ENCODE measurements at regions not wholly inside any gene's neighbourhood (a gene's known extent, or its start where the extent isn't known, plus 50 kb on each side); places are given as distances from the start of the nearest gene placed in this dataset.

GRCh38 chr12:32988982-32989381, 92.4 kb upstream of the PKP2 start:
- DNase-seq (ENCODE audit: low read depth): no peak
- no peak overlapping the region for H3K4me3 ChIP-seq (ENCODE audit: low read depth, low read length)
- no peak for TF ChIP-seq CTCF (IDR thresholded peaks at IDR 0.05; ENCODE audit: low read depth, low read length, missing control alignments)
- in situ Hi-C loops (cut with HindIII; ENCODE audit: low sequenced_read_pairs): no loop called here

- TF ChIP-seq CTCF (IDR thresholded peaks at IDR 0.05; ENCODE audit: low read depth, low read length, missing control alignments): no peak
- in situ Hi-C loops (cut with HindIII; ENCODE audit: low sequenced_read_pairs): no loop called here
- DNase-seq (ENCODE audit: low read depth): no peak
- no peak overlapping the region for H3K4me3 ChIP-seq (ENCODE audit: low read depth, low read length)
These were observed 90.9 kb upstream of the PKP2 start for GRCh38 chr12:32987512-32987911.

- H3K4me3 ChIP-seq (ENCODE audit: low read depth, low read length): no peak overlapping the region
- TF ChIP-seq CTCF (IDR thresholded peaks at IDR 0.05; ENCODE audit: low read depth, low read length, missing control alignments): no peak
- in situ Hi-C loops (cut with HindIII; ENCODE audit: low sequenced_read_pairs): no loop called here
- no peak for DNase-seq (ENCODE audit: low read depth)
These were observed 87.4 kb upstream of the PKP2 start for GRCh38 chr12:32983968-32984367.

- TF ChIP-seq CTCF (IDR thresholded peaks at IDR 0.05; ENCODE audit: low read depth, low read length, missing control alignments): no peak
- no peak overlapping the region for H3K4me3 ChIP-seq (ENCODE audit: low read depth, low read length)
- in situ Hi-C loops (cut with HindIII; ENCODE audit: low sequenced_read_pairs): no loop called here
- no peak for DNase-seq (ENCODE audit: low read depth)
These were observed 86.8 kb upstream of the PKP2 start for GRCh38 chr12:32983332-32983731.

GRCh38 chr12:32981139-32981538, 84.6 kb upstream of the PKP2 start:
- H3K4me3 ChIP-seq (ENCODE audit: low read depth, low read length): no peak overlapping the region
- in situ Hi-C loops (cut with HindIII; ENCODE audit: low sequenced_read_pairs): no loop called here
- DNase-seq (ENCODE audit: low read depth): no peak
- TF ChIP-seq CTCF (IDR thresholded peaks at IDR 0.05; ENCODE audit: low read depth, low read length, missing control alignments): no peak

- in situ Hi-C loops (cut with HindIII; ENCODE audit: low sequenced_read_pairs): no loop called here
- DNase-seq (ENCODE audit: low read depth): no peak
- TF ChIP-seq CTCF (IDR thresholded peaks at IDR 0.05; ENCODE audit: low read depth, low read length, missing control alignments): no peak
These were observed 78.5 kb upstream of the PKP2 start for GRCh38 chr12:32975122-32975521.

More at GRCh38 chr12:32975122-32975521, 78.5 kb upstream of the PKP2 start:
- no peak overlapping the region for H3K4me3 ChIP-seq (ENCODE audit: low read depth, low read length)
